HG03432 (cell line): ENCODE measurements at regions not wholly inside any gene's neighbourhood (a gene's known extent, or its start where the extent isn't known, plus 50 kb on each side); places are given as distances from the start of the nearest gene placed in this dataset.

Experiments used
- ATAC-seq: cut with Tn5 transposase; IDR thresholded peaks from one replicate; pipeline ENCODE4 v1.9.1; 2021; ENCODE audit warnings: mild to moderate bottlenecking, moderate library complexity; ENCODE audit not compliant: unreplicated experiment

GRCh38 chr20:24773751-24774201 lies 175.3 kb upstream of the CST7 start:
- peak; percentile 87 for ATAC-seq

GRCh38 chr20:24775966-24776365 lies 173.1 kb upstream of the CST7 start:
- ATAC-seq = no peak

- no peak for ATAC-seq
Measured at GRCh38 chr20:24776755-24777271, 172.3 kb upstream of the CST7 start.

- ATAC-seq = no peak
Measured at GRCh38 chr20:24777746-24778145, 171.3 kb upstream of the CST7 start.

GRCh38 chr20:24778585-24779031 lies 170.5 kb upstream of the CST7 start:
- no peak for ATAC-seq

- no peak for ATAC-seq
Measured at GRCh38 chr20:24779131-24779530, 169.9 kb upstream of the CST7 start.

- ATAC-seq = no peak
Measured at GRCh38 chr20:24779946-24780345, 169.1 kb upstream of the CST7 start.

GRCh38 chr20:24780674-24781417 lies 168.2 kb upstream of the CST7 start:
- ATAC-seq = no peak

GRCh38 chr20:24781418-24781980 lies 167.6 kb upstream of the CST7 start:
- ATAC-seq = peak; percentile 55

- no peak for ATAC-seq
Measured at GRCh38 chr20:24782301-24782700, 166.8 kb upstream of the CST7 start.

- no peak for ATAC-seq
Measured at GRCh38 chr20:24782801-24783630, 166.1 kb upstream of the CST7 start.

GRCh38 chr20:24783631-24784492 lies 165.2 kb upstream of the CST7 start:
- ATAC-seq = peak; percentile 62

GRCh38 chr20:24784607-24785006 lies 164.5 kb upstream of the CST7 start:
- ATAC-seq = no peak

GRCh38 chr20:24785141-24786110 lies 163.6 kb upstream of the CST7 start:
- ATAC-seq = no peak

- ATAC-seq = no peak
Measured at GRCh38 chr20:24786111-24786495, 163.0 kb upstream of the CST7 start.

GRCh38 chr20:24786646-24787045 lies 162.4 kb upstream of the CST7 start:
- ATAC-seq = no peak

- no peak for ATAC-seq
Measured at GRCh38 chr20:24787071-24787470, 162.0 kb upstream of the CST7 start.

- ATAC-seq = no peak
Measured at GRCh38 chr20:24787621-24788020, 161.4 kb upstream of the CST7 start.

- no peak for ATAC-seq
Measured at GRCh38 chr20:24789877-24790276, 159.2 kb upstream of the CST7 start.
